ENCODE measurements at regions not wholly inside any gene's neighbourhood (a gene's known extent, or its start where the extent isn't known, plus 50 kb on each side); places are given as distances from the start of the nearest gene placed in this dataset.
"Not testable (repeated sequence)": the region's sequence is repeated elsewhere in the genome, so short reads cannot be mapped to it uniquely, and the experiment has no call there.

DNA sequence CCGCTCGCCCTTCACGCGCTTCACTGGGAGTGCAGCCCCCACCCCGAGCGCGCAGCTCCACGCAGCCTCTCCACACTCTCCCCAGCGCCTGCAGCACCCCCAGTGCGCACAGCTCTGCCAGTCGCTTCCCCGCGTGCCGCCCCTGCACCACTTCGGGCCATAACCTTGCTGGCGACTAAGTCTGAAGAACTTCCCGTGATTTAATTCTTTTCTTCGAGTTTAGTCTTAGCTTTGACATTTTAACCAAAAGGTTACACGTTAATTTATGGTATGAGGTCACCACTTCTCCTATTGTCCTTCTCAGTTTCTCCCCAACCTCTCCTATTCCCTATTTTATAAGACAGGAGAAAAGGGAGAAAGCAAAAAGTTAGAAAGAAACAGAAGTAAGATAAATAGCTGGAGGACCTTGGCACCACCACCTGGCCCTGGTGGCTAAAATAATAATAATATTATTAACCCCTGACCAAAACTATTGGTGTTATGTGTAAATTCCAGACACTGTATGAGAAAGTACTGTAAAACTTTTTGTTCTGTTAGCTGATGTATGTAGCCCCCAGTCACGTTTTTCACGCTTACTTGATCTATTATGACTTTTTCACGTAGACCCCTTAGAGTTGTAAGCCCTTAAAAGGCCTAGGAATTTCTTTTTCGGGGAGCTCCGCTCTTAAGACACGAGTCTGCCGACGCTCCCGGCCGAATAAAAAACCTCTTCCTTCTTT lies 129.2 kb downstream of the KBTBD2 start:
- TF ChIP-seq, protein P1, sequence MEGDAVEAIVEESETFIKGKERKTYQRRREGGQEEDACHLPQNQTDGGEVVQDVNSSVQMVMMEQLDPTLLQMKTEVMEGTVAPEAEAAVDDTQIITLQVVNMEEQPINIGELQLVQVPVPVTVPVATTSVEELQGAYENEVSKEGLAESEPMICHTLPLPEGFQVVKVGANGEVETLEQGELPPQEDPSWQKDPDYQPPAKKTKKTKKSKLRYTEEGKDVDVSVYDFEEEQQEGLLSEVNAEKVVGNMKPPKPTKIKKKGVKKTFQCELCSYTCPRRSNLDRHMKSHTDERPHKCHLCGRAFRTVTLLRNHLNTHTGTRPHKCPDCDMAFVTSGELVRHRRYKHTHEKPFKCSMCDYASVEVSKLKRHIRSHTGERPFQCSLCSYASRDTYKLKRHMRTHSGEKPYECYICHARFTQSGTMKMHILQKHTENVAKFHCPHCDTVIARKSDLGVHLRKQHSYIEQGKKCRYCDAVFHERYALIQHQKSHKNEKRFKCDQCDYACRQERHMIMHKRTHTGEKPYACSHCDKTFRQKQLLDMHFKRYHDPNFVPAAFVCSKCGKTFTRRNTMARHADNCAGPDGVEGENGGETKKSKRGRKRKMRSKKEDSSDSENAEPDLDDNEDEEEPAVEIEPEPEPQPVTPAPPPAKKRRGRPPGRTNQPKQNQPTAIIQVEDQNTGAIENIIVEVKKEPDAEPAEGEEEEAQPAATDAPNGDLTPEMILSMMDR (IDR thresholded peaks at IDR 0.05), result not testable (repeated sequence)
- TF ChIP-seq POLR2AphosphoS5 (IDR thresholded peaks at IDR 0.05); EP300 (IDR thresholded peaks at IDR 0.05; ENCODE audit: low read depth); POLR2A (IDR thresholded peaks at IDR 0.05): not testable (repeated sequence)

Measured in transverse colon (tissue), 4 donors.